HG03558 (cell line): ENCODE measurements at regions not wholly inside any gene's neighbourhood (a gene's known extent, or its start where the extent isn't known, plus 50 kb on each side); places are given as distances from the start of the nearest gene placed in this dataset.

ENCODE experiments used
- ATAC-seq: cut with Tn5 transposase; IDR thresholded peaks from one replicate; pipeline ENCODE4 v1.9.1; 2021; ENCODE audit warnings: moderate number of reproducible peaks; ENCODE audit not compliant: unreplicated experiment; ENCODE audit errors: extremely low read depth

DNA sequence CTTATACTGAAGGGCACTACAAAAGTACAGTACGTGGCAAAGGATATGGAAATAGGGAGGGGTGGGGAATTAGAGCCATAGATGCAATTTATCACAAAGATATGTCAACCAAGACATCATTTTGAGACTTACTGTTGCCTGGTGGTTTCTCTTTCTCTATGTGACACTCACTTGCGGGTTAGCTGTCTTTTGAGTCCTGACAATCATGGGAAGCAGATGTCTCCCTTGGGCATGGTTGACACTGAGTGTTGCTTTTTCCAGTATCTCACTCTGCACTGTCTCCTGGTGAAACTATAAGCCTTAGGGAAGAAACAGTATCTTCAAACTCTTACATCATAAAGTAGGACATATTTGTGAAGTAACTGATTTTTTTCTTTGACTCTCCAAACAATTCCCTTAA lies 383.5 kb upstream of the LCORL start:
- ATAC-seq, result no peak

GRCh38 chr4:18404642-18405041 lies 383.1 kb upstream of the LCORL start:
- no peak for ATAC-seq

DNA sequence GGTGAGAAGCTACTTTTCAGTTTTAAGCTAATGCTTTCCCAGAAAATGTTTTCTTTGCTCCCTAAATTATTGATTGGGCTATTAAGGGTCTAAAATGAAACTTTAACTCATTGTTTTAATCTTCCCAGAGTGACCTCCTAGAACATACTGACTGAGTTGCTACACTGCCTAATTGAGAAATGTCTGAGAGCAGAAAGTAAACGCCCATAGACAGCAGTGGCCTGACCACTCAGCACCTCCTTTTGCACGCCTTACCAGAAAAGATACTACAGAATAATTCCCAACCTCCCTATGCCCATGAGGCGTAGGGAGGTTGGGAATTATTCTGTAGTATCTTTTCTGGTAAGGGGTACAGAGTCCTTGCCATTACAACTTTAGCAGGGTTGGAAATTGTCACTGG lies 381.8 kb upstream of the LCORL start:
- ATAC-seq, result no peak

DNA sequence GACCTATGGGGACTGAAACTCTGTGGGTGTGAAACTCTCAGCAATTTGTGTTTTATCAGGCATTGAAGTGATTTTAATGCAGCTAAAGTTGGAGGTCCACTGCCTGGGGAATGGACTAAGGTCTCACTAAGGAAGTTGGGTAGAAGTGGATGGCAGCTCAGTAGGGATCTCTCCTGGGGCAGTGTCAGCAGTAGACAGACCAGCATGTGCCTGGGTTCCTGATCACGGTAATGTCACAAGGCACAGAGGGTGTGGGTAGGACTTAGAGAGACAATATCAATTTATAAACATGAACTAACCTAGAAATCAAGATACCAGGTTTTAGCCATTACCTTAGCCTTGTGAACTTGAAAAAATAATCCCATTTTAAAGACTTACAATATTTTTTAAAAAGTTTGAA lies 380.3 kb upstream of the LCORL start:
- no peak for ATAC-seq

DNA sequence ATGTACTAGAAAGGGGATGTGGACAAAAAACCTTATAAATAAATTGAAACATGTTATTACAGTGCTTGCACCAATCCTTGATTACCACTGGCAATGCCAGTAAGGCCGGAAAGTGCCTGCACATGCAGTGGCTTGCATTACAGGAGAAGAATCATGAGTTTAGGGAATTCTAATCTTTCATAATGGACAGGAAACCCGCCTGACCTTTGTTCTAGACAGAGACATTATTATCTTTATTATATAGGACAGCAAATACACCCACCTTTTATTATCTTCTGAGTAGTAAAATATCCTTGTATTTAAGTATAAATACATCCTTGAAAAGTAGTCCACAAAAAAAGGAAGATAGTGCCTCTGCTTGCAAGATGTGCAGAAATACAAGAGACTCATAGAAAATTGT lies 379.9 kb upstream of the LCORL start:
- ATAC-seq, result no peak

GRCh38 chr4:18398661-18399060 lies 377.1 kb upstream of the LCORL start:
- ATAC-seq, result no peak

DNA sequence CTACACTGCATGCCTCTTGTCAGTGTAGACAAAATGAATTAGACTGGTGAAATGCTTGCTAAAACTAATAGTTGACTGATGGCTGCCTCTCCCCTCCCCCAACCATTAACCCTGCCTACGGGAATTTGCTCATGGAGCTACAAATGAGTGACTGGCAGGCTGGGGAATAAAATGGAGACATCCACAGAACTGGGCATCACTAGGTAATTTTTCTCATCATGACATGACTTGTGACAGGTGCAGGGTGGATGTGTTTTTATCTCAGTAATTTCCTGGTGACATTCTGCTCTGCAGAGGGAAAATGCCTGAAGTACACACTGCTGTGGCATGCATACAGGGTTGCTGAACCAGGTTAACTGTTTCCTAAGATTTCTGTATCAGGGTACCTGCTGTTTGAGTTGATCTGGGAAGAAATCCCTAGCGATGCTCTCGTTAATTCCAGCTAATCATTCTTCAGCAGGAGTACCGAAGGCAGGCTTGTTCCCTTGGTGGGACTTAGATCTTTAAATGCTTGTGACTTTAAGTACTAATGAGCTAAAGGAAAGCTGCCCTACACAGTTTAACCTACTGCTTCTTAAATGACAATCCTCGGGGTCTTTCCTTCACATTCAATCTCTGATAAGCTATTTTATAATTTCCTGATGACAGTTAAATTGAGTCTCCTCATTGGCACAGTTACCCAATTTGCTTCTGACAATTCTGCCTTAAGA lies 376.3 kb upstream of the LCORL start:
- ATAC-seq, result no peak

- ATAC-seq, result no peak
Measured at GRCh38 chr4:18394656-18395055, 373.1 kb upstream of the LCORL start.

DNA sequence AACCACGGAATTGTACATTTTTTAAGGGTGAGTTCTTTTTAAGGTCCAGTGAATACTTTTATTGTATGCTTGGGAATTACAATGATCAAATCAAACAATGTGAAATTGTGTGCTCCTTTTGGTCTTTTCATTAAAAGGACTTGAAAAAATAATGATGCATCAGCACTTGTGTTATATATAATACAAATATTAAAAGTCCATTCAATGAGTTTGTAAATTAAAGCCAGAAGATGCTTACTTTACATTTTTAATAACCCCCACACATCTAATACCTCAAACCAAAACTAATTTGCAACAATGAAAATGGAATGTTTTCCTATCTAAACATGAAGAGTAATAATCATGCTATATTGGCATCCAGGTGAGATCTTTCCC lies 369.8 kb upstream of the LCORL start:
- no peak for ATAC-seq

- ATAC-seq, result no peak
Measured at GRCh38 chr4:18390655-18391353, 369.2 kb upstream of the LCORL start.

DNA sequence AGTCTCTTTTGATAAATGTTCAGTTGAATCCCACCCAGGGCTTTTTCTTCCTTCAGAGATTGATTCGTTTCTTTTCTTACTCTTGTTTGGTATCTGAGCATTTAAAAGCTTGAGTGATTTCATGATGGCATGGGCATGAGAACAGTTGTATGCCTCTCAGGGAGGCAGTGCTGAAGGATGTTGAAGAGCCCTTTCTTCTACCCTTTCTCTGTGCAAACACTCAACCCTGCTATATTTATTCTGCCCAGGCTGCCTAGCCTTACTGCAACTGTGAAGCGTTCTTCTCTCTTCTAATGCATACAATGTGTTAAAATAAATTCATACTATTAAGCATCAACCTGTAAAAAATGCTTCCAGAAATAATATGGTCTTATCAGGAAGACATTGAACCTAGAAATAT lies 367.6 kb upstream of the LCORL start:
- no peak for ATAC-seq

DNA sequence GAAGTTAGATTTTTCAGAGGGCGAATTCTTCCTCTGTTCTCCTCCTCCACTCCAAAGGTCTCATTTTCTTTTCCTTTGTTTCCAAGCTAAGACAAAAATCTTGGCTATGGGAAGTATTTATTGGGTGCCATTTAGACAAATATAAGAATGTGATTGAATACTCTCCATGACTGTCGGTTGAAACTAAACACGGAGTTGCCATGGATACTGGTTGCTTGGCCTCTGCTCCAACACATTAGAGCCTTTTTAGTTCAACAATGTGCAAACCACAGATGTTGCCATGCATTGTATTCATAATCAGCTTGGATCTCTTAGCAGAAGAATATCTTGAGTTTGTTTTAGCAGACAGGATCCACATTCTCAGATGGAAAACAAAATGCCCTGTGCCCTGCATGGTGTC lies 366.5 kb upstream of the LCORL start:
- no peak for ATAC-seq

- no peak for ATAC-seq
Measured at GRCh38 chr4:18381186-18381585, 359.6 kb upstream of the LCORL start.

DNA sequence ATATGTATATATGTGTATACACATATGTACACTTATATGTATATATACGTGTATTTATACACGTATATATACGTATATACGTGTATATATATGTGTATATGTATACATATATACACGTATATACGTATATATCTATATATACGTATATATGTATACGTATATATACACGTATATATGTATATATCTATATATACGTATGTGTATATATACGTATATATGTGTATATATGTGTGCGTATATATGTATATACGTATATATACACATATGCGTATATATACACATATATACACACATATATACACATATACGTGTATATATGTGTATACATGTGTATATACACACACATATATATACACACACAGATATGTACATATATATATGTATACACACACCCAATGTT lies 348.0 kb upstream of the LCORL start:
- no peak for ATAC-seq

GRCh38 chr4:18366892-18367291 lies 345.3 kb upstream of the LCORL start:
- peak; percentile 89 for ATAC-seq

- ATAC-seq, result no peak
Measured at GRCh38 chr4:18366136-18366535, 344.6 kb upstream of the LCORL start.

DNA sequence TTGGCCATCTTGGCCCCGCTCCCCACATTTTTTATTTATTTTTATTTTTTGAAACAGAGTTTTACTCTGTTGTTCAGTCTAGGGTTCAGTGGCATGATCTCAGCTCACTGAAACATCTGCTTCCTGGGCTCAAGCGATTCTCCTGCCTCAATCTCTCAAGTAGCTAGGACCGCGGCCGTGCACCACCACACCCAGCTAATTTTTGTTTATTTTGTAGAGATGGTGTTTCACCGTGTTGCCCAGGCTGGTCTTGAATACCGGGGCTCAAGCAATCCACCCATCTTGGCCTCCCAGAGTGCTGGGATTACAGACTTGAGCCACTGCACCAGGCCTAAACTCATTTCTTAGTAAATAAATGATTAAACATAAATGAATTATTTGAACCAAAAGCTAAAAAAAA lies 322.0 kb upstream of the LCORL start:
- ATAC-seq, result no peak

DNA sequence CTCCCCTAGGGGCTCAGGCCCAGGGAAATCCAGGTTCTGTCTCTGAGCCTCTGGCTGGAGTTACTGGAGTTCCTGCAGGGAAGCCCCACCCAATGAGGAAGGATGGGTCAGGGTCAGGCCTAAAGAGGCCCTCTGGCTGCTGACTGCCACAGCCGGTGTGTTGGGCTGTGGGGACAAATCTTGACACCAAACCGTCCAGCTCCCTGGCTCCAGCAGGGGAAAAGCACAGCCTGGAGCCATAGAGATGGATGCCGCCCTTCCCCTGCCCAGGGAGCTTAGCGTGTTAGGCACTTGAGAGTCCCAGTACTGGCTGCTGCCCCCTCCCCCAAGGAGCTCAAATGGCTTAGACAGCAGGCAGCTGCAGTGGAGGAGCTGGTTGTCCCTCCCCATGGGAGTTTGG lies 321.3 kb upstream of the LCORL start:
- no peak for ATAC-seq

- ATAC-seq, result no peak
Measured at GRCh38 chr4:18321956-18322530, 300.5 kb upstream of the LCORL start.

- no peak for ATAC-seq
Measured at GRCh38 chr4:18319431-18319830, 297.9 kb upstream of the LCORL start.

DNA sequence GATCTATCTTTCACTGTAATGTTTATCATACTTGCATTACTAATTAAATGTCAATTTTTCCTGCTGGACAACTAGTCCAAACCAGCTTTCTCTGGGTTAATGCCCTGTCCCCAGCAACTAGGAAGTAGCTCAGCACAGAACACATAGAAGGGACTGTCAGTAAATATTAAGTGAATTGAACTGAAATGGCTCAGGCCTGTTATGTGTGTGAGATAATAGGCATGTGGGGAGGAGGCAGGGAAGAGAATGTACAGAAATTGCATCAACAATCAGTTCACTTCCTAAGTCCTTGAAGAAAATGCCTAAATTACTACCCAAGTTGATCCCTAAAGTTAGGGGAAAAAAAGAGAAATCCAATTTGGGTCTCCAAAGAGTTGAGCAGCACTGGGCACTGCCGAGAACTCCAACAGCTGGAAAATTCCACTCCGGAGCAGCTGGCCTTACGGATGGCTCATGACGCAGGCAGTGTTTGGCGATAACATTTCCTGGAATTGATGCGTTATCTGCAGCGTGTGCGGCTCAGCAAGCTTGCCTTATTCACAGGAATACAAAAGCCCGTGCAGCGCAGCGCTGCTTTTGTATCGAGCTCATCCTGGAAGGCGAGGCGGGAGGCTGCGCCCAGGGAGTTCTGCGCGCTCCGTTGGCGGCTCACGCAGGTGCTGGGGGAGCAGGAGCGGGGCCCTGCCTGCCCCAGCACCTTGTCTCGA lies 297.3 kb upstream of the LCORL start:
- ATAC-seq, result no peak
